ENCODE measurements at regions not wholly inside any gene's neighbourhood (a gene's known extent, or its start where the extent isn't known, plus 50 kb on each side); places are given as distances from the start of the nearest gene placed in this dataset.

DNA sequence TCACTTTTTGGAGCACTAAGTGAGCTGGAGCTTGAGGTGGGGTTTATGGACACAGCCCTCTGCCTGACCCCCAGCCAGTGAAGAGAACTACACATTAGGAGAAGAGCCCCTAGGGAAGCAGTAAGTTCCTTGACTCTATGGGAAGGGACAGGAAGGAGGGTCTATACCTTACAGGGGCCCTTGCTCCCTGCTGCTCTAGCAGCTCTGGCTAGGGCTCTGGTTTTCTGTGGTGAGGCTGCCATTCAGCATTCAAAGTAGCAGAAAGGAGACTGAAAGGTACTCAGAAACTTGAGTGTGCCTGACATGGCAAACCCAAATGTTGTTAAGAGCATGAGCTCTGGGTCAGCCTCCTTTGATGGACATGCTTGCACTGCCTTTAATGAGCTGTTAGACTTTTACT, 144.0 kb upstream of the KIT start:
- Mint-ChIP-seq H3K4me1 (peaks cover 4% of the 10 kb centered on the region), H3K36me3 (ENCODE audit: low read depth) (no peaks in the 10 kb centered on the region), H3K27ac (ENCODE audit: unreplicated experiment) (no peak overlapping the region), H3K27me3 (ENCODE audit: low read depth) (no peaks in the 10 kb centered on the region), H3K4me3 (no peak overlapping the region), H3K9me3 (peaks cover 4% of the 10 kb centered on the region)
- DNase-seq (ENCODE audit: low read depth, low spot score): no peak
- TF ChIP-seq, protein P1, sequence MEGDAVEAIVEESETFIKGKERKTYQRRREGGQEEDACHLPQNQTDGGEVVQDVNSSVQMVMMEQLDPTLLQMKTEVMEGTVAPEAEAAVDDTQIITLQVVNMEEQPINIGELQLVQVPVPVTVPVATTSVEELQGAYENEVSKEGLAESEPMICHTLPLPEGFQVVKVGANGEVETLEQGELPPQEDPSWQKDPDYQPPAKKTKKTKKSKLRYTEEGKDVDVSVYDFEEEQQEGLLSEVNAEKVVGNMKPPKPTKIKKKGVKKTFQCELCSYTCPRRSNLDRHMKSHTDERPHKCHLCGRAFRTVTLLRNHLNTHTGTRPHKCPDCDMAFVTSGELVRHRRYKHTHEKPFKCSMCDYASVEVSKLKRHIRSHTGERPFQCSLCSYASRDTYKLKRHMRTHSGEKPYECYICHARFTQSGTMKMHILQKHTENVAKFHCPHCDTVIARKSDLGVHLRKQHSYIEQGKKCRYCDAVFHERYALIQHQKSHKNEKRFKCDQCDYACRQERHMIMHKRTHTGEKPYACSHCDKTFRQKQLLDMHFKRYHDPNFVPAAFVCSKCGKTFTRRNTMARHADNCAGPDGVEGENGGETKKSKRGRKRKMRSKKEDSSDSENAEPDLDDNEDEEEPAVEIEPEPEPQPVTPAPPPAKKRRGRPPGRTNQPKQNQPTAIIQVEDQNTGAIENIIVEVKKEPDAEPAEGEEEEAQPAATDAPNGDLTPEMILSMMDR (conservative IDR thresholded peaks at IDR 0.05): no peak

DNA sequence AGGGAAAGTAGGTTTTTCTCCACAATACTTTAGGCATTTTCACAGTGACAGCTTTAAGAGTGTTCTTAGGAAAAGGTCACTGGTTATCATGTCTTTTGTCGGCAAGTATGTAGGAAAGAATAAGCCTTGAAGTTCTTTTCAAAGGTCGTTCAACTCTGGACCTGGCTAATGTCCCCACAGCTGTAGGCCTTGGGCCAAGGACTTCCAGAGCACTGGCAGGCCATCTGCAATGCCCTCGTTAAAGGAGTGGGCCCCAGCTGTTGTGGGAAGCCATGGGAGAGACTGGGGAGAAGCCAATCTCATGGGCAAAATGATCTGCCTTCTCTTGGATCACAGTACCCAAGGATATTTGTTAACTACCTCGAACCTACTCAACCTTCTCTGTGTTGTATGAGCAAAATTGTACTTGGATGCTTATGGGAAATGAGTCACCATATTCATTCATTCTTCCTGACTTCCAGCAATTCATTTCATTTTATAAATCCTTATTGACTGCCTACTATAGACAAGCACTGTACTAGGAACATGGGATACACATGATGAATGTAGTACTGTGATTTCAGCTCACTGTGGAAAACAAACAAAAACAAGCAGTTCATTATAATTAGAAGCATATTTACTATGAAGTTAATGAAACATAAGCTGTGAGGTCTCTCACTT, 141.1 kb upstream of the KIT start:
- peaks cover 4% of the 10 kb centered on the region for H3K4me1 Mint-ChIP-seq
- no peak for DNase-seq (ENCODE audit: low read depth, low spot score)
- no peaks in the 10 kb centered on the region for H3K27me3 Mint-ChIP-seq (ENCODE audit: low read depth)
- H3K4me3 Mint-ChIP-seq: no peak overlapping the region
- TF ChIP-seq, protein P1 (conservative IDR thresholded peaks at IDR 0.05): no peak
- no peaks in the 10 kb centered on the region for H3K36me3 Mint-ChIP-seq (ENCODE audit: low read depth)
- H3K27ac Mint-ChIP-seq (ENCODE audit: unreplicated experiment): no peak overlapping the region
- peaks cover 4% of the 10 kb centered on the region for H3K9me3 Mint-ChIP-seq

DNA sequence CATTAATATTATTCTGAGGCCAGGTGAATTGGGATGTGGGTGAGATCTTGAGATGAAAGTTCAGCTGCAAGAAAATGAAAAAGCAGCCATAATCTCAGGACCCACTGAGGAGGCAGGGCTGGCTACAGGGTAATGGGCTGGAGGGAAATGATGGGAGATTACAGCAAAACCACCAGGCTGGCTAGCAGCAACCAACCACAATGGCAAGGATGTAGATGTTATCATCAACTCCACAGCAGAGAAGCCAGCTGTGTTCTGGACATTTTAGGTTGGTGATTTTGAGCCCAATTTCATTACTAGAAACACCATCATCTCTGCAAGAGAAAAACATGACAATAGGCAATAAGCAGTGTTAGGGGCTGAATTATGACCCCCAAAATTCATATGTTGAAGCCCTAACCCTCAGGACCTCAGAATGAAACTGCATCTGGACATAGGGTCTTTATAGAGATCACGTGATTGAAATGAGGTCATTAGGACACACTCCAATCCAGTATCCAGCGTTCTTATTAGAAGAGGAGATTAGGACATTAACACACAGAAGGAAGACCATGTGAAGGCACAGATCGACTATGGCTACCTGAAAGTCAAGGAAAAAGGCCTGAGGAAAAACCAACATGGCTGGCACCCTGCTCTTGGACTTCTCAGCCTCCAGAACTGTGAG, 139.8 kb upstream of the KIT start:
- DNase-seq (ENCODE audit: low read depth, low spot score): no peak
- Mint-ChIP-seq H3K36me3 (ENCODE audit: low read depth) (no peaks in the 10 kb centered on the region), H3K27ac (ENCODE audit: unreplicated experiment) (no peak overlapping the region), H3K4me3 (no peak overlapping the region), H3K4me1 (no peaks in the 10 kb centered on the region), H3K9me3 (peaks cover 9% of the 10 kb centered on the region), H3K27me3 (ENCODE audit: low read depth) (no peaks in the 10 kb centered on the region)
- TF ChIP-seq, protein P1 (conservative IDR thresholded peaks at IDR 0.05): no peak

DNA sequence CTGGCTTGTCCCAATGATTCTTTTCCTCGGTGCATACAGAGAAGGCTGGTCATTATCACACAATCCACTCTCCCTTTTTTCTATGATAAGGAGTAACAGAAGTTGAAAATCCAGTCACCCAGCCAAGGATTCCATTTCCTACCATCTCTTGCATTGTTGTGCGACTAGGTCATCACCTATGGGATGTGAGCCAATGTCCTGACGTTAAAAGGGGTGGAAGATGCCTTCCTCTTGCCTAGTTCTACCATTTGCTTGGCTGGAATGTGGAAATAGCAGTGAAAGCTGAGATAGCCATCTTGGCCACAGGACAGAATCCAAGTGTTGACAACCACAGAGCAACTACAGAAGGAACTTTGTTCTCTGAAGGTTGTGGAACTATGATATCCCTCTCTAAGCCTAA, 132.2 kb upstream of the KIT start:
- TF ChIP-seq, protein P1 (conservative IDR thresholded peaks at IDR 0.05): no peak
- H3K4me3 Mint-ChIP-seq: no peak overlapping the region
- no peaks in the 10 kb centered on the region for H3K36me3 Mint-ChIP-seq (ENCODE audit: low read depth)

DNA sequence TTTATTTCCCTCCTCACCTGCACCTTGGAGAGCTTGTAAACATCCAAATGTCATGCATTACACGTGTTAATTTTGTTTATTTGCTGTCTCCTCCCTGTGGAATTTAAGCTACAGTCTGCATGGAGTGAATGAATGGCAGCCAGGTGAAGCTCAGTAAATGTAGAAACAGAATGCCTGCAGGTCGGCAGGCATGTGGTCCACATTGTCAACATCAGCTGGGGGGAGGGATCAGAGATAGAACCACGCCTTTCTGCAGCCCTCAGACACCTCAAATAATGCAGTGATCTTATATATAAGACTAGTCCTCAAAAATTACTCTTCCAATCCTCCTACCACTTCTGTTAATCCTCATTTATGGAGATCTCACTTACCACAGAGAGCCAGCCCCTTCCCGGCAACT, 131.2 kb upstream of the KIT start:
- Mint-ChIP-seq H3K4me1 (no peaks in the 10 kb centered on the region), H3K27me3 (ENCODE audit: low read depth) (peaks cover 10% of the 10 kb centered on the region), H3K36me3 (ENCODE audit: low read depth) (no peaks in the 10 kb centered on the region), H3K27ac (ENCODE audit: unreplicated experiment) (no peak overlapping the region), H3K4me3 (no peak overlapping the region), H3K9me3 (peaks cover 6% of the 10 kb centered on the region)
- no peak for DNase-seq (ENCODE audit: low read depth, low spot score)
- TF ChIP-seq, protein P1 (conservative IDR thresholded peaks at IDR 0.05): no peak

More for the DNA sequence above, 132.2 kb upstream of the KIT start:
- DNase-seq (ENCODE audit: low read depth, low spot score): no peak
- Mint-ChIP-seq H3K27me3 (ENCODE audit: low read depth) (peaks cover 10% of the 10 kb centered on the region), H3K4me1 (no peaks in the 10 kb centered on the region), H3K9me3 (peaks cover 6% of the 10 kb centered on the region), H3K27ac (ENCODE audit: unreplicated experiment) (no peak overlapping the region)
